GM23248 (cell line): ENCODE measurements at regions not wholly inside any gene's neighbourhood (a gene's known extent, or its start where the extent isn't known, plus 50 kb on each side); places are given as distances from the start of the nearest gene placed in this dataset.

Experiments
- DNase-seq: peaks from one replicate; pipeline ENCODE4 v3.0.0-alpha.2; 2015
- H2AFZ ChIP-seq: fragments of 200-600 bp; sonication (generic); 2 replicates; pipeline ENCODE4 v1.6.1; 2016; ENCODE audit warnings: antibody characterized with exemption
- H3F3A ChIP-seq: fragments of 200-600 bp; sonication (generic); 2 replicates; pipeline ENCODE4 v1.6.1; 2016; ENCODE audit warnings: mild to moderate bottlenecking, antibody characterized with exemption, mixed run types; ENCODE audit not compliant: insufficient read depth
- H3K27ac ChIP-seq: fragments of 200-600 bp; sonication (generic); 2 replicates; pipeline ENCODE4 v1.5.1; 2016; ENCODE audit warnings: mild to moderate bottlenecking
- H3K27me3 ChIP-seq: fragments of 200-600 bp; sonication (generic); replicated peaks from 2 replicates; pipeline ENCODE4 v1.6.1; 2016; ENCODE audit warnings: mild to moderate bottlenecking; ENCODE audit not compliant: insufficient read depth
- H3K36me3 ChIP-seq: fragments of 200-600 bp; sonication (generic); 2 replicates; pipeline ENCODE4 v1.6.1; 2016; ENCODE audit warnings: low read depth, mild to moderate bottlenecking
- H3K4me1 ChIP-seq: fragments of 200-600 bp; sonication (generic); 2 replicates; pipeline ENCODE4 v1.6.1; 2016; ENCODE audit warnings: mild to moderate bottlenecking; ENCODE audit not compliant: insufficient read depth
- H3K4me2 ChIP-seq: fragments of 200-600 bp; sonication (generic); one replicate; pipeline ENCODE4 v1.6.1; 2016; ENCODE audit warnings: mild to moderate bottlenecking; ENCODE audit not compliant: unreplicated experiment
- H3K4me3 ChIP-seq: fragments of 200-600 bp; sonication (generic); 2 replicates; pipeline ENCODE4 v1.5.1; 2016; ENCODE audit warnings: mild to moderate bottlenecking
- H3K79me2 ChIP-seq: fragments of 200-600 bp; sonication (generic); 2 replicates; pipeline ENCODE4 v1.6.1; 2016; ENCODE audit warnings: mild to moderate bottlenecking; ENCODE audit not compliant: insufficient read depth
- H3K9ac ChIP-seq: fragments of 200-600 bp; sonication (generic); 2 replicates; pipeline ENCODE4 v1.6.1; 2016; ENCODE audit warnings: mild to moderate bottlenecking
- H3K9me2 ChIP-seq: fragments of 200-600 bp; sonication (generic); 2 replicates; pipeline ENCODE4 v1.6.1; 2016; ENCODE audit warnings: mixed run types, mild to moderate bottlenecking, moderate library complexity; ENCODE audit not compliant: insufficient read depth
- H3K9me3 ChIP-seq: fragments of 200-600 bp; sonication (generic); one replicate; pipeline ENCODE4 v1.6.1; 2017; ENCODE audit warnings: low read depth
- H4K20me1 ChIP-seq: fragments of 200-600 bp; sonication (generic); 2 replicates; pipeline ENCODE4 v1.6.0; 2016; ENCODE audit not compliant: insufficient read depth
- EZH2 ChIP-seq: fragments of 200-600 bp; sonication (generic); IDR thresholded peaks from 2 replicates; pipeline ENCODE4 v1.6.1; 2018; ENCODE audit warnings: antibody characterized with exemption, mild to moderate bottlenecking; ENCODE audit not compliant: insufficient read depth, poor library complexity, severe bottlenecking
- EZH2phosphoT487 ChIP-seq: fragments of 200-600 bp; sonication (generic); IDR thresholded peaks from 2 replicates; pipeline ENCODE4 v1.6.1; 2018; ENCODE audit warnings: antibody characterized with exemption, moderate library complexity, mild to moderate bottlenecking, low read depth; ENCODE audit not compliant: insufficient read depth
- WGBS, 2 experiments: methylation state at CpG; one replicate each; pipeline ENCODE4 v1.1.6; 2015 to 2017; ENCODE audit warnings: low lambda C conversion rate in 2 of 2, low coverage in 1 of 2; ENCODE audit errors: missing lambda C conversion rate in 2 of 2; 5-methylcytosine and 5-hydroxymethylcytosine counted together
- in situ Hi-C: fragments of 300-500 bp; cut with MboI; formaldehyde crosslinking; loops from 2 replicates; pipeline ENCODE4 v1.15.0; 2020

- DNase-seq = no peak
- H3K4me2 ChIP-seq = no peak overlapping the region
- no peaks in the 10 kb centered on the region for H3K79me2 ChIP-seq
- H3K27ac ChIP-seq = no peak overlapping the region
- no peaks in the 10 kb centered on the region for H3K9me3 ChIP-seq
- no peak overlapping the region for H2AFZ ChIP-seq
- no peaks in the 10 kb centered on the region for H3K9me2 ChIP-seq
- no peak for TF ChIP-seq EZH2
- TF ChIP-seq EZH2phosphoT487 = no peak
- H3K27me3 ChIP-seq = no peaks in the 10 kb centered on the region
- in situ Hi-C loops = no loop called here
- no peak overlapping the region for H3K4me3 ChIP-seq
- H3K36me3 ChIP-seq = no peaks in the 10 kb centered on the region
- H4K20me1 ChIP-seq = no peaks in the 10 kb centered on the region
- peaks cover 19% of the 10 kb centered on the region for H3K4me1 ChIP-seq
- H3K9ac ChIP-seq = no peak overlapping the region
- H3F3A ChIP-seq = peaks cover 11% of the 10 kb centered on the region
- 94 to 95% methylated on average over 16 of the region's 16 CpGs for WGBS, 2 experiments
Measured at GRCh38 chr7:41149576-41149975, 553.3 kb downstream of the INHBA start.

DNA sequence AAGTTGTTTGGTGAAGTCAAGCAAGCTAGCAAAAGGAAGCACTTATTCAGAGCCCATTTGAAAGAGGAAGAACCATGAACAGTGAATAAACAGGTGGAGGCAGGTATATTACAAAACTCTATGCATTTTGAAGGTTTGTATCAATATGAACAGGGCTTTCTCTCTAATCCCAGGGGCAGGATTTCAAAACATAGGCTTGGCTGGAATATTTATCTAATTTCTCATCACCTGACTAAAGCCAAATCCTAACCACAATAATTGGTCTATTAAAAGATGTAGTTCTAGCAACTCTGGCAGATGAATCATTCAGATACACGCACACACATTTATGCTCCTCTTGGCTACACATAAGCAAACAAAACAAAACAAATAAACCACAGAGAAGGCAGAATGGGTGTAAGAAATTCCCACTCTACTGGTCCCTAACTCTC, 554.4 kb downstream of the INHBA start:
- in situ Hi-C loops = no loop called here
- TF ChIP-seq EZH2phosphoT487 (0 out of 2 replicates have a peak, but pooled peaks have one; percentile 45), EZH2 (no peak)
- 0% methylated on average over 1 of the region's 1 CpG for WGBS, 2 experiments

DNA sequence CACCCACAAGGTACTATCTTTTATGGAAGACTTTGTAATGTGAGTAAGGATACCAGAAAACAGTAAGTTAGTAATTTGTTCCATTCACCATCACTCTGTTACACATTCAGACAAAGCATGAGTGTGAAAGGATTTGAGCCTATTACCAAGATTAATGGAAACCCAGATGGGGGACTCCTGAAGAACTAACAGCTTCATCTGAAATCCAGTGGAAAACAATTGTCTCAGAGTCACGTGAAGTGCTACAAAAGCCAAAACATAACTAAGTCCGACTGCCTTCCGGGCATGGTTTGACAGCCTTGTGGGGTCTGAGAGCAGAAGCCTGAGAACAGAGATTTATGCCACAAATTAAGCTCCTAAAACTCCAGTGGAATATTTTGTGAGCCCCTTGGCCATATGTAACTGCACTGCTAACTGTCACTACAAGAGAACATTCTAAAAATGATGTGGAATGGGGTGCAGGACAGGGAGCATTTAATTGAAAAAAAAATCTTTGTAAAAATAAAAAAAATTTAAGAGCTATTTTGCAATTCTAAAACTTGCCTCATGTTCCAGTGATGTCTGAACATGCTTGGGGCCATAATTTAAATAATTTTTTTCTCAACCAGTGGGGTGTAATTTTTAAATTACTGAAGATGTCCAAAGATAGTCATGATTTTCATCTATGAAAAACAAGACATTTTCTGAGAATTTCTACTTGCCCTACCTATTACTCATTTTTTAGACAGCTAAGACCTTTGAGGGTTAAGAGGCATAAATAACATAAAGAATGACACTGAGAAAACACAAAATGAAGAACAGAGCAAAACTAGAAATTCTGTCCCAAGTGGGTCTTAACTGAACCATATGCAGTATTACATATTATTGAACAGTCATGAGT, 555.0 kb downstream of the INHBA start:
- Histone ChIP-seq H3K36me3 (no peaks in the 10 kb centered on the region), H2AFZ (no peak overlapping the region), H3K4me1 (peaks cover 19% of the 10 kb centered on the region), H3K27me3 (no peaks in the 10 kb centered on the region), H3K79me2 (no peaks in the 10 kb centered on the region), H3K9me3 (no peaks in the 10 kb centered on the region), H4K20me1 (no peaks in the 10 kb centered on the region), H3K9me2 (no peaks in the 10 kb centered on the region), H3F3A (peaks cover 11% of the 10 kb centered on the region), H3K4me2 (peak overlapping the region; percentile 70), H3K4me3 (0 out of 2 replicates have a peak overlapping the region, but pooled peaks have one; percentile 18), H3K27ac (peak overlapping the region; percentile 57), H3K9ac (peak overlapping the region; percentile 39; the same call in 1 of the 2 replicates)
- 25 to 37% methylated on average over 3 of the region's 3 CpGs for WGBS, 2 experiments
- TF ChIP-seq EZH2 = no peak
- TF ChIP-seq EZH2phosphoT487 = no peak
- in situ Hi-C loops = no loop called here
- DNase-seq = peak; percentile 42

More for the DNA sequence above, 554.4 kb downstream of the INHBA start:
- peak overlapping the region; percentile 39; the same call in 1 of the 2 replicates for H3K9ac ChIP-seq
- H3K79me2 ChIP-seq = no peaks in the 10 kb centered on the region
- H3K4me3 ChIP-seq = 0 out of 2 replicates have a peak overlapping the region, but pooled peaks have one; percentile 18
- H2AFZ ChIP-seq = no peak overlapping the region
- no peaks in the 10 kb centered on the region for H3K27me3 ChIP-seq
- H3K4me1 ChIP-seq = peaks cover 19% of the 10 kb centered on the region
- H4K20me1 ChIP-seq = no peaks in the 10 kb centered on the region
- no peaks in the 10 kb centered on the region for H3K9me2 ChIP-seq
- peaks cover 11% of the 10 kb centered on the region for H3F3A ChIP-seq
- peak; percentile 93 for DNase-seq
- no peaks in the 10 kb centered on the region for H3K9me3 ChIP-seq
- H3K4me2 ChIP-seq = peak overlapping the region; percentile 70
- H3K36me3 ChIP-seq = no peaks in the 10 kb centered on the region
- H3K27ac ChIP-seq = peak overlapping the region; percentile 57

- Histone ChIP-seq H3K4me1 (peaks cover 19% of the 10 kb centered on the region), H3K27ac (no peak overlapping the region), H4K20me1 (no peaks in the 10 kb centered on the region), H3K9me2 (no peaks in the 10 kb centered on the region), H2AFZ (no peak overlapping the region), H3K4me3 (no peak overlapping the region), H3K79me2 (no peaks in the 10 kb centered on the region), H3K36me3 (no peaks in the 10 kb centered on the region), H3F3A (peaks cover 11% of the 10 kb centered on the region), H3K9me3 (no peaks in the 10 kb centered on the region), H3K4me2 (no peak overlapping the region), H3K27me3 (no peaks in the 10 kb centered on the region), H3K9ac (no peak overlapping the region)
- no peak for DNase-seq
- in situ Hi-C loops = no loop called here
- no peak for TF ChIP-seq EZH2
- no peak for TF ChIP-seq EZH2phosphoT487
- 94 to 98% methylated on average over 3 of the region's 3 CpGs for WGBS, 2 experiments
Measured at GRCh38 chr7:41146429-41146828, 556.5 kb downstream of the INHBA start.
